Esophagus squamous epithelium (tissue), 5 donors: ENCODE measurements at regions not wholly inside any gene's neighbourhood (a gene's known extent, or its start where the extent isn't known, plus 50 kb on each side); places are given as distances from the start of the nearest gene placed in this dataset.

Experiments used
- DNase-seq: peaks from one replicate; lab custom pipeline; 2025; lab: John Stamatoyannopoulos, UW
- H3K27ac ChIP-seq, 4 donors: fragments of 200-600 bp; sonication (generic); one replicate each; pipeline ENCODE4 v1.5.1; 2016 to 2019; ENCODE audit warnings: mild to moderate bottlenecking in 1 of 4
- H3K27me3 ChIP-seq, 4 donors: fragments of 200-600 bp; sonication (generic); 1 replicate in 3 of 4; 2 replicates in 1 of 4; pipeline versions ENCODE4 v1.5.1 to v1.6.0; 2017 to 2021; ENCODE audit warnings: antibody characterized with exemption in 1 of 4
- H3K36me3 ChIP-seq, 3 donors: fragments of 200-600 bp; sonication (generic); one replicate each; pipeline ENCODE4 v1.5.1; 2016 to 2019
- H3K4me1 ChIP-seq, 3 donors: fragments of 200-600 bp; sonication (generic); one replicate each; pipeline ENCODE4 v1.5.1; 2017 to 2019
- H3K4me3 ChIP-seq, 4 donors: fragments of 200-600 bp; sonication (generic); 1 replicate in 3 of 4; 2 replicates in 1 of 4; pipeline ENCODE4 v1.5.1; 2016 to 2019; ENCODE audit warnings: mild to moderate bottlenecking in 2 of 4, moderate library complexity in 1 of 4
- H3K9me3 ChIP-seq, 3 donors: fragments of 200-600 bp; sonication (generic); one replicate each; pipeline ENCODE4 v1.5.1; 2016 to 2019
- CTCF ChIP-seq, 6 experiments: fragments of 450-650 bp in 4 of 6; fragments of 200-600 bp in 2 of 6; sonication (generic) in 2 of 6; IDR thresholded peaks; one replicate each; pipeline ENCODE4 v1.5.1; 2016 to 2019; ENCODE audit warnings: antibody characterized with exemption in 6 of 6, mild to moderate bottlenecking in 4 of 6, moderate library complexity in 4 of 6
- POLR2A ChIP-seq, 4 donors: fragments of 450-650 bp; IDR thresholded peaks; one replicate each; pipeline ENCODE4 v1.6.1; 2017; ENCODE audit warnings: antibody characterized with exemption in 4 of 4, mild to moderate bottlenecking in 4 of 4, moderate library complexity in 3 of 4
- WGBS, 2 donors: methylation state at CpG; one replicate each; pipeline ENCODE4 v1.1.5; 2018; 5-methylcytosine and 5-hydroxymethylcytosine counted together
- intact Hi-C: fragments of 100-400 bp; cut with DNase I; formaldehyde crosslinking; loops from one replicate; pipeline ENCODE4 v1.15.0; 2022
- donor health status: DM: yes; HTN: yes; CAD: no.

GRCh38 chr5:33270671-33271070 lies 170.1 kb upstream of the TARS1 start:
- WGBS, 2 donors, result 0 to 45% methylated on average over 1 of the region's 1 CpG
- no peak for DNase-seq

DNA sequence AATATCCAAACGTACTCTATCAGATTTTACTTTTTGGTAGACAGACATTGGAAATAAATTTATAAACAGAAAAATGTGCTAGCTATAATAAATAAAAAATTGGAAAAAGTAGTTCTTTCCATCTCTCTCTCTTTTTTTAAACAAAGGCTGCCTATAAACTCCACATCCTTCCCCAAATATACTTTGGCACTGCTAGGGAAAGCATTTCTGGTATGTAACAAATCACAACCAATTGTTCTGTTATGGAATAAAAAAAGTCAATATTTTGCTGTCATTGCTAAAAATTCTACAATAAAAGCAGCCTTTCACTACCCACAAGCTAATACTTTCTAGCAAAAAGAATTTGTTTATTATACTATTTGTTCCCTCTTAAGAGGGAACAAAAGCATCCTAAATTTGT lies 169.2 kb upstream of the TARS1 start:
- Histone ChIP-seq H3K9me3 (no peaks in the 10 kb centered on the region), H3K27me3 (no peaks in the 10 kb centered on the region), H3K27ac (no peak overlapping the region), H3K36me3 (no peaks in the 10 kb centered on the region), H3K4me3 (no peak overlapping the region), H3K4me1 (peaks cover 0 to 30% (median 7%) of the 10 kb centered on the region in 3 donors)
- no peak for DNase-seq
- intact Hi-C loops, result no loop called here
- WGBS, 2 donors, result 66 to 70% methylated on average over 1 of the region's 1 CpG
- TF ChIP-seq POLR2A (IDR thresholded peaks at IDR 0.05) (no peak), CTCF (IDR thresholded peaks at IDR 0.05) (no peak)

More at GRCh38 chr5:33270671-33271070, 170.1 kb upstream of the TARS1 start:
- Histone ChIP-seq H3K4me1 (peaks cover 0 to 30% (median 7%) of the 10 kb centered on the region in 3 donors), H3K36me3 (no peaks in the 10 kb centered on the region), H3K9me3 (no peaks in the 10 kb centered on the region), H3K27ac (no peak overlapping the region), H3K4me3 (no peak overlapping the region), H3K27me3 (no peaks in the 10 kb centered on the region)
- TF ChIP-seq POLR2A (IDR thresholded peaks at IDR 0.05), result no peak
- no peak for TF ChIP-seq CTCF (IDR thresholded peaks at IDR 0.05)
- intact Hi-C loops, result no loop called here

DNA sequence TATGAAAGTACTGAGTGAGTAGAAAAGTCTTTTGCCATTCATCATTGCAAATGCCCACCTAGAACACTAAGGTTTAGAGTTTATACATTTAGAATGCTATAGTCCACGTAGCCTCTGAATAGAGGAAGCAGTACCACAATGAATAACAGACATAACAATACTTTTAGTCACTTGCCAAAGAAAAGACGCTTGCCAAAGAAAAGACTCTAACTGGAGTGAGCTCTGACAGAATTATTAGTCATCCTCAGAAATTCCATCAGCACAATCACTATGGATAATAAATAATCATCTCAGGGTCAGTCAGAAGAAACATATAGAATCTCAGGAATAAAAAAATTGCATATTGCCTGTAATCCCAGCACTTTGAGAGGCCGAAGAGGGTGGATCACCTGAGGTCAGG lies 168.5 kb upstream of the TARS1 start:
- intact Hi-C loops, result no loop called here
- Histone ChIP-seq H3K36me3 (no peaks in the 10 kb centered on the region), H3K4me3 (no peak overlapping the region), H3K27ac (no peak overlapping the region), H3K27me3 (no peaks in the 10 kb centered on the region), H3K4me1 (peaks cover 0 to 30% (median 7%) of the 10 kb centered on the region in 3 donors), H3K9me3 (no peaks in the 10 kb centered on the region)
- TF ChIP-seq CTCF (IDR thresholded peaks at IDR 0.05) (no peak), POLR2A (IDR thresholded peaks at IDR 0.05) (no peak)
- WGBS, 2 donors, result 18 to 21% methylated on average over 3 of the region's 3 CpGs
- no peak for DNase-seq

- intact Hi-C loops, result no loop called here
These were observed 166.8 kb upstream of the TARS1 start for GRCh38 chr5:33273985-33274384.

DNA sequence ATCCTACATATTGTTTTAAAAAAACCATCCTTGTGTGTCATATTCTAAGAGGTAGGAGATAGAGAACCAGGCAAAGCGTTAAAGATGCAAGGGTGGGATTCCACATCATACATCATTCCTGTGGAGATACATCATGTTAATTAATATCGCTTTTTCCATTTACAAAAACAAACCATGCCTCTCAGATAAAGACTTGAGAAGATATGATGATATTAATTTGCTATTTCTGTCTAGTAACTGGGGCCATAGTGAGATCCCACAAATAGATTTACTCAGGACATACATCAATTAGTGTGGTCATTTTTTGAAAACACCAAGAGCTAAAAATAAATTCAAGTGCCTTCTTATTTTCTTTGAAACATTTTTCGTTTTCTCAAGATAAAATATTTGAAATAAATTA lies 165.4 kb upstream of the TARS1 start:
- Histone ChIP-seq H3K27me3 (no peaks in the 10 kb centered on the region), H3K27ac (no peak overlapping the region), H3K36me3 (no peaks in the 10 kb centered on the region), H3K9me3 (no peaks in the 10 kb centered on the region), H3K4me3 (no peak overlapping the region), H3K4me1 (peaks cover 0 to 22% (median 7%) of the 10 kb centered on the region in 3 donors)
- 60 to 65% methylated on average over 3 of the region's 3 CpGs for WGBS, 2 donors
- no peak for TF ChIP-seq POLR2A (IDR thresholded peaks at IDR 0.05)
- no peak for TF ChIP-seq CTCF (IDR thresholded peaks at IDR 0.05)
- DNase-seq, result no peak
- intact Hi-C loops, result no loop called here

More at GRCh38 chr5:33273985-33274384, 166.8 kb upstream of the TARS1 start:
- Histone ChIP-seq H3K4me3 (no peak overlapping the region), H3K27ac (no peak overlapping the region), H3K4me1 (peaks cover 0 to 30% (median 7%) of the 10 kb centered on the region in 3 donors), H3K9me3 (no peaks in the 10 kb centered on the region), H3K27me3 (no peaks in the 10 kb centered on the region), H3K36me3 (no peaks in the 10 kb centered on the region)
- DNase-seq, result no peak
- TF ChIP-seq POLR2A (IDR thresholded peaks at IDR 0.05) (no peak), CTCF (IDR thresholded peaks at IDR 0.05) (no peak)
